Astrocyte (in vitro differentiated cells and primary cell): ENCODE measurements at regions not wholly inside any gene's neighbourhood (a gene's known extent, or its start where the extent isn't known, plus 50 kb on each side); places are given as distances from the start of the nearest gene placed in this dataset.

Experiments
- DNase-seq: peaks from one replicate; pipeline ENCODE4 v3.0.0-alpha.2; 2010; ENCODE audit warnings: low read depth
- FAIRE-seq: peaks from 2 replicates; lab custom pipeline; 2011; peaks lifted over from hg19 to GRCh38; lab: Jason Lieb, UNC
- H2AFZ ChIP-seq: 2 replicates; pipeline ENCODE4 v1.6.0; 2012; ENCODE audit warnings: low read depth, low read length, inconsistent platforms
- H3K27ac ChIP-seq: 2 replicates; pipeline ENCODE4 v1.5.1; 2011; ENCODE audit warnings: low read depth, low read length, inconsistent platforms
- H3K27me3 ChIP-seq: 2 replicates; pipeline ENCODE4 v1.6.0; 2011; ENCODE audit warnings: low read length, inconsistent platforms; ENCODE audit not compliant: insufficient read depth
- H3K36me3 ChIP-seq: 2 replicates; pipeline ENCODE4 v1.5.1; 2011; ENCODE audit warnings: low read length, inconsistent platforms; ENCODE audit not compliant: insufficient read depth
- H3K4me1 ChIP-seq: 2 replicates; pipeline ENCODE4 v1.5.1; 2011; ENCODE audit warnings: low read length, inconsistent platforms; ENCODE audit not compliant: insufficient read depth
- H3K4me2 ChIP-seq: 2 replicates; pipeline ENCODE4 v1.6.0; 2012; ENCODE audit warnings: low read length, inconsistent platforms
- H3K4me3 ChIP-seq: 2 replicates; pipeline ENCODE4 v1.5.1; 2011; ENCODE audit warnings: low read depth, mild to moderate bottlenecking, low read length, inconsistent platforms; ENCODE audit not compliant: insufficient read depth
- H3K79me2 ChIP-seq: 2 replicates; pipeline ENCODE4 v1.6.0; 2012; ENCODE audit warnings: mild to moderate bottlenecking, low read length, inconsistent platforms; ENCODE audit not compliant: insufficient read depth
- H3K9ac ChIP-seq: 2 replicates; pipeline ENCODE4 v1.6.0; 2012; ENCODE audit warnings: mild to moderate bottlenecking, low read length, inconsistent platforms
- H3K9me3 ChIP-seq: 2 replicates; pipeline ENCODE4 v1.5.1; 2012; ENCODE audit warnings: low read depth, mild to moderate bottlenecking, low read length, inconsistent platforms; ENCODE audit not compliant: insufficient read depth
- H4K20me1 ChIP-seq: 2 replicates; pipeline ENCODE4 v1.6.0; 2012; ENCODE audit warnings: low read length, inconsistent platforms; ENCODE audit not compliant: insufficient read depth
- H3K27ac Mint-ChIP-seq: one replicate; pipeline ENCODE4 v1.8.0; 2021; ENCODE audit warnings: mild to moderate bottlenecking, mixed read lengths; ENCODE audit not compliant: unreplicated experiment
- H3K27me3 Mint-ChIP-seq: one replicate; pipeline ENCODE4 v1.8.0; 2021; ENCODE audit warnings: low read depth, mixed read lengths; ENCODE audit not compliant: unreplicated experiment
- H3K36me3 Mint-ChIP-seq: one replicate; pipeline ENCODE4 v1.8.0; 2021; ENCODE audit warnings: low read depth, mixed read lengths; ENCODE audit not compliant: unreplicated experiment
- H3K4me1 Mint-ChIP-seq: one replicate; pipeline ENCODE4 v1.8.0; 2021; ENCODE audit warnings: low read depth, mixed read lengths; ENCODE audit not compliant: unreplicated experiment
- H3K4me3 Mint-ChIP-seq: one replicate; pipeline ENCODE4 v1.8.0; 2021; ENCODE audit warnings: mild to moderate bottlenecking, moderate library complexity, mixed read lengths; ENCODE audit not compliant: unreplicated experiment
- H3K9me3 Mint-ChIP-seq: one replicate; pipeline ENCODE4 v1.8.0; 2021; ENCODE audit warnings: mild to moderate bottlenecking, mixed read lengths; ENCODE audit not compliant: unreplicated experiment
- EZH2 ChIP-seq: IDR thresholded peaks from 2 replicates; pipeline ENCODE4 v1.6.1; 2012; ENCODE audit warnings: mild to moderate bottlenecking, low read length, inconsistent platforms; ENCODE audit not compliant: insufficient read depth
- TF ChIP-seq, protein P1 (sequence below): IDR thresholded peaks from 2 replicates; pipeline ENCODE4 v1.5.1; 2011; ENCODE audit warnings: low read depth, mild to moderate bottlenecking, inconsistent platforms, low read length, moderate library complexity; ENCODE audit not compliant: insufficient read depth

DNA sequence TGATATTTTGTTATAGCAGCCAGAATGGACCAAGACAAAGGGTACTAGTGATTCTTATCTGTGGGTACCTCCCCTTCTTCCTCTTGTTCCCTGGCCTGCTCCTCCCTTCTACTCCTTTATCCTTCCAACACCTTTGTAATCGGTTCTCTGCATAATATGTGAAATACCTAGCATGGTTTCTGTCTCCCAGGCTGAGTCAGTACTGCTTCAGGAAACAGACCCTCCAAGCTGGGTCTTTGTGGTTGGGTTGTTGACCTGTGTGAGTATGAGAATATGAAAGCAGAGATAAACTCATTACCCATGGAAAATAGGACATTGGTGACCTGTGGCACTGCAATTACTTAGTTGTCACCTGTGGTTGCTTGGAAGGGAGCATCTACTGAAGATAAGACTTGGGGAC lies 69.3 kb upstream of the KLF13 start:
- no peaks in the 10 kb centered on the region for H3K79me2 ChIP-seq
- no peak overlapping the region for H3K4me3 ChIP-seq
- Mint-ChIP-seq H3K27me3 (peaks cover 14% of the 10 kb centered on the region), H3K36me3 (no peaks in the 10 kb centered on the region), H3K4me1 (peaks cover 3% of the 10 kb centered on the region), H3K4me3 (no peak overlapping the region), H3K27ac (no peak overlapping the region), H3K9me3 (no peaks in the 10 kb centered on the region)
- H3K9ac ChIP-seq: no peak overlapping the region
- no peak overlapping the region for H3K27ac ChIP-seq
- no peaks in the 10 kb centered on the region for H4K20me1 ChIP-seq
- FAIRE-seq: no peak
- no peaks in the 10 kb centered on the region for H3K27me3 ChIP-seq
- no peaks in the 10 kb centered on the region for H3K36me3 ChIP-seq
- DNase-seq: no peak
- no peak overlapping the region for H2AFZ ChIP-seq
- no peak for TF ChIP-seq EZH2
- TF ChIP-seq, protein P1, sequence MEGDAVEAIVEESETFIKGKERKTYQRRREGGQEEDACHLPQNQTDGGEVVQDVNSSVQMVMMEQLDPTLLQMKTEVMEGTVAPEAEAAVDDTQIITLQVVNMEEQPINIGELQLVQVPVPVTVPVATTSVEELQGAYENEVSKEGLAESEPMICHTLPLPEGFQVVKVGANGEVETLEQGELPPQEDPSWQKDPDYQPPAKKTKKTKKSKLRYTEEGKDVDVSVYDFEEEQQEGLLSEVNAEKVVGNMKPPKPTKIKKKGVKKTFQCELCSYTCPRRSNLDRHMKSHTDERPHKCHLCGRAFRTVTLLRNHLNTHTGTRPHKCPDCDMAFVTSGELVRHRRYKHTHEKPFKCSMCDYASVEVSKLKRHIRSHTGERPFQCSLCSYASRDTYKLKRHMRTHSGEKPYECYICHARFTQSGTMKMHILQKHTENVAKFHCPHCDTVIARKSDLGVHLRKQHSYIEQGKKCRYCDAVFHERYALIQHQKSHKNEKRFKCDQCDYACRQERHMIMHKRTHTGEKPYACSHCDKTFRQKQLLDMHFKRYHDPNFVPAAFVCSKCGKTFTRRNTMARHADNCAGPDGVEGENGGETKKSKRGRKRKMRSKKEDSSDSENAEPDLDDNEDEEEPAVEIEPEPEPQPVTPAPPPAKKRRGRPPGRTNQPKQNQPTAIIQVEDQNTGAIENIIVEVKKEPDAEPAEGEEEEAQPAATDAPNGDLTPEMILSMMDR: no peak
- no peaks in the 10 kb centered on the region for H3K4me1 ChIP-seq
- H3K9me3 ChIP-seq: no peaks in the 10 kb centered on the region
- no peak overlapping the region for H3K4me2 ChIP-seq

DNA sequence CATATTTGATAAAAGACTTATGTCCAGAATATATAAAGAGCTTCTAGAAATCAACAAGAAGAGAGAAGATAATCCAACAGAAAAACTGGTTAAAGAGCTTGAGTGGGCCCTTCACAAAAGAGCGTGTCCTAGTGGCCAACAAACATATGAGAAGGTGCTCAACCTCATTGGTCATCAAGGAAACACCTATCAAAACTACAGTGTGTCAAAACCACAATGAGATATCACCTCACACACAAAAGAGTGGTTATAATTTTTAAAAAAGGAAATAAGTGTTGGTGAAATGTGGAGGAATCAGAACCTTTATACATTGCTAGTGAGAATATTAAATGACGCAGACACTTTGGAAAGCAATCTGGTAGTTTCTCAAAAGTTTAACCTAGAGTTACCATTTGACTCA lies 68.4 kb upstream of the KLF13 start:
- Histone ChIP-seq H3K9ac (no peak overlapping the region), H3K9me3 (no peaks in the 10 kb centered on the region), H3K27me3 (no peaks in the 10 kb centered on the region), H3K4me1 (no peaks in the 10 kb centered on the region), H3K4me2 (no peak overlapping the region), H3K27ac (no peak overlapping the region), H2AFZ (no peak overlapping the region), H3K4me3 (no peak overlapping the region), H4K20me1 (no peaks in the 10 kb centered on the region), H3K79me2 (no peaks in the 10 kb centered on the region), H3K36me3 (no peaks in the 10 kb centered on the region)
- Mint-ChIP-seq H3K9me3 (no peaks in the 10 kb centered on the region), H3K27ac (no peak overlapping the region), H3K27me3 (peaks cover 22% of the 10 kb centered on the region), H3K36me3 (no peaks in the 10 kb centered on the region), H3K4me3 (no peak overlapping the region), H3K4me1 (peaks cover 3% of the 10 kb centered on the region)
- no peak for TF ChIP-seq EZH2
- TF ChIP-seq, protein P1: no peak
- FAIRE-seq (no peak), DNase-seq (no peak)

DNA sequence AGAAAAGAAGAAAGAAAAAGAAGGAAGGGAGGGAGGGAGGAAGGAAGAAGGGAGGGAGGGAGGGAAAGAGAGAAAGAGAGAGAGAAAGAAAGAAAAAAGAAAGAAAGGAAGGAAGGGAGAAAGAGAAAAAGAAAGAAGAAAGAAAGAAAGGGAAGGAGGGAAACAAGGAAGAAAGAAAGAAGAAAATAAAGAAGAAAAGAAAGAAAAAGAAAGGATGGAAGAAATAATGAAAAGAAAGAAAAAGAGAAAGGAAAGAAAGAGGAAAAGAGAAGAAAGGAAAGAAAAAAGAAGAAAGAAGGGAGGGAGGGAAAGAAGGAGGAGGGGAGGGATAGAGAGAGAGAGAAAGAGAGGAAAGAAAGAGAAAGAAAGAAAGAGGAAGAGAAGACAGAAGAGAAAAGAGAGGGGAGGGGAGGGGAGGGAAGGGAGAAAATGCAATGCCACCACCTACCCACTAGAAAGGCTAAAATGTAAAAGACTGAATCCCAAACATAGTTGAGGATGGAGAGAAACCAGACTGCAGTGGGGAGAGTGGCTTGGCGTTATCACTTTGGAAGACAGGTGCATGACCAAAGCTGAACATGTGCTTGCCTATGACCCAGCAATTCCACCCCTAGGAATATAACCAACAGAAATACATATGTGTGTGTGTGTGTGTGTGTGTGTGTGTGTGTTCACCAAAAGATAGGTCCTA lies 66.9 kb upstream of the KLF13 start:
- Mint-ChIP-seq H3K9me3 (no peaks in the 10 kb centered on the region), H3K36me3 (no peaks in the 10 kb centered on the region), H3K27ac (no peak overlapping the region), H3K4me3 (no peak overlapping the region), H3K27me3 (peaks cover 28% of the 10 kb centered on the region), H3K4me1 (peaks cover 3% of the 10 kb centered on the region)
- Histone ChIP-seq H4K20me1 (no peaks in the 10 kb centered on the region), H3K4me2 (no peak overlapping the region), H3K4me1 (peaks cover 3% of the 10 kb centered on the region), H3K4me3 (no peak overlapping the region), H3K79me2 (no peaks in the 10 kb centered on the region), H3K27me3 (no peaks in the 10 kb centered on the region), H3K9ac (no peak overlapping the region), H3K9me3 (no peaks in the 10 kb centered on the region), H3K36me3 (no peaks in the 10 kb centered on the region), H3K27ac (no peak overlapping the region), H2AFZ (no peak overlapping the region)
- FAIRE-seq (no peak), DNase-seq (no peak)
- no peak for TF ChIP-seq EZH2
- TF ChIP-seq, protein P1: no peak
